Panc1 (cell line): ENCODE measurements at regions not wholly inside any gene's neighbourhood (a gene's known extent, or its start where the extent isn't known, plus 50 kb on each side); places are given as distances from the start of the nearest gene placed in this dataset.

Experiments used
- ATAC-seq: fragments of 200-7000 bp; cut with Tn5 transposase; 2 replicates; pipeline ENCODE4 v1.9.1; 2020; ENCODE audit warnings: mild to moderate bottlenecking, moderate library complexity
- BruUV-seq: library from RNA; stranded (reverse); fragments of 400-500 nt; replicated peaks from 2 replicates; lab custom pipeline; 2021; lab: Mats Ljungman, UMichigan
- CTCF ChIA-PET: fragments of 300-600 bp; sonication (Branson Sonifier 250); formaldehyde crosslinking; loops from one replicate; lab custom pipeline; 2022; ENCODE audit warnings: antibody characterized with exemption; lab: Charles Lee
- POLR2A ChIA-PET: fragments of 300-600 bp; sonication (Branson Sonifier 250); formaldehyde crosslinking; loops from one replicate; lab custom pipeline; 2022; ENCODE audit warnings: antibody characterized with exemption; lab: Charles Lee
- DNase-seq: peaks from one replicate; pipeline ENCODE4 v3.0.0-alpha.2; 2010; ENCODE audit warnings: low read depth, low spot score
- H3K27ac ChIP-seq: 2 replicates; pipeline ENCODE4 v1.5.1; 2011; ENCODE audit warnings: mild to moderate bottlenecking, low read length, inconsistent platforms
- H3K27me3 ChIP-seq: fragments of 200-500 bp; sonication (Bioruptor generic); 2 replicates; pipeline ENCODE4 v1.6.0; 2014; ENCODE audit warnings: low read length, inconsistent platforms; ENCODE audit not compliant: control insufficient read depth, insufficient read depth
- H3K36me3 ChIP-seq: fragments of 200-500 bp; sonication (Bioruptor generic); 2 replicates; pipeline ENCODE4 v1.5.1; 2014; ENCODE audit warnings: inconsistent platforms, mild to moderate bottlenecking, low read length, moderate library complexity; ENCODE audit not compliant: control insufficient read depth, insufficient read depth
- H3K4me1 ChIP-seq: 2 replicates; pipeline ENCODE4 v1.5.1; 2011; ENCODE audit warnings: inconsistent platforms, mild to moderate bottlenecking, low read length, moderate library complexity; ENCODE audit not compliant: control insufficient read depth, insufficient read depth
- H3K4me3 ChIP-seq, 2 experiments: 2 replicates each; pipeline ENCODE4 v1.5.1; 2011 to 2012; ENCODE audit warnings: low read depth in 2 of 2, low read length in 2 of 2, mild to moderate bottlenecking in 2 of 2, inconsistent platforms in 1 of 2, moderate library complexity in 1 of 2
- H3K9me3 ChIP-seq: fragments of 200-500 bp; sonication (Bioruptor generic); 2 replicates; pipeline ENCODE4 v1.5.1; 2014; ENCODE audit warnings: low read depth, mild to moderate bottlenecking, inconsistent platforms, low read length, moderate library complexity; ENCODE audit not compliant: control insufficient read depth, insufficient read depth
- CTCF ChIP-seq: fragments of 450-650 bp; IDR thresholded peaks from 2 replicates; pipeline ENCODE4 v1.5.1; 2017; ENCODE audit warnings: mild to moderate bottlenecking
- POLR2AphosphoS5 ChIP-seq: IDR thresholded peaks from 2 replicates; pipeline ENCODE4 v1.6.1; 2012; ENCODE audit warnings: mild to moderate bottlenecking, low read depth, low read length, moderate library complexity
- REST ChIP-seq, 2 experiments: IDR thresholded peaks; 2 replicates each; pipeline ENCODE4 v1.6.1; 2011 to 2012; ENCODE audit warnings: low read depth in 2 of 2, control low read depth in 1 of 2, low read length in 1 of 2, mild to moderate bottlenecking in 1 of 2, moderate library complexity in 1 of 2; ENCODE audit not compliant: insufficient read depth in 1 of 2
- SIN3A ChIP-seq: IDR thresholded peaks from 2 replicates; pipeline ENCODE4 v1.6.1; 2012; ENCODE audit warnings: low read depth, mild to moderate bottlenecking, low read length, moderate library complexity, borderline replicate concordance; ENCODE audit not compliant: insufficient read depth
- TCF7L2 ChIP-seq: IDR thresholded peaks from 2 replicates; pipeline ENCODE4 v1.6.1; 2011; ENCODE audit warnings: mild to moderate bottlenecking, low read depth, low read length, inconsistent platforms
- in situ Hi-C: cut with HindIII; loops from 2 replicates; pipeline ENCODE4 v1.10.0; 2016; ENCODE audit warnings: low sequenced_read_pairs, low pct_unique_long_range_greater_than_20kb
- intact Hi-C: fragments of 100-400 bp; cut with micrococcal nuclease; formaldehyde crosslinking; loops from one replicate; pipeline ENCODE4 v1.10.0; 2022; ENCODE audit not compliant: unreplicated experiment

DNA sequence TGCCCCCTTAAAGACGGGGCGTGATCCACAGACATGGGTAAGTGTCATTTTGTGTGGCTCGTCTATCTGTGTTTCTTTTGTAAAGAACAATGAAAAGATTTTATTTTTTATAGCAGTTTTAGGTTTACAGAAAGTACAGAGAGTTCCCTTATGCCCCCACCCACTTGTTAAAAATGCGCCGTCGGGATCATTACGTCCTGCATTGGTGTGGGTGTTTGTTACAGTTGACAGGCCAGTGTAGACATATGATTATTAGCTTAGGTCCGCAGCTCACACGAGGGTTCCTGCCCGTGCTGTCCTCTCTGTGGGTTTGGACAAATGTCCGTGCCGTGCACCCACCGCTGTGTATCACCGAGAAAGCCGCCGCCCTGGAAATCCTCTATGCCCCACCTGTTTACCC is 50.5 kb downstream of the RGS12 start:
- Histone ChIP-seq H3K4me1 (no peaks in the 10 kb centered on the region), H3K4me3 (no peak overlapping the region), H3K27me3 (no peaks in the 10 kb centered on the region), H3K9me3 (no peaks in the 10 kb centered on the region), H3K36me3 (no peaks in the 10 kb centered on the region), H3K27ac (no peak overlapping the region)
- ATAC-seq (no peak), DNase-seq (no peak)
- intact Hi-C loops, result no loop called here
- no TSS peak for BruUV-seq
- ChIA-PET CTCF (interaction anchor here (0.6 kb wide), 1 partner anchor 273 kb away, joined by 6 read pairs; no protein-coding TSS in a partner anchor), POLR2A (no interaction called here)
- in situ Hi-C loops, result no loop called here
- TF ChIP-seq REST (IDR thresholded peaks at IDR 0.05; ENCODE audit: insufficient read depth in 1 of 2, low read depth in 2 of 2, low read length in 1 of 2) (no peak), SIN3A (no peak), POLR2AphosphoS5 (no peak), CTCF (no peak), TCF7L2 (no peak)

GRCh38 chr4:3344104-3344503 is 51.3 kb downstream of the RGS12 start:
- Histone ChIP-seq H3K27ac (no peak overlapping the region), H3K4me1 (no peaks in the 10 kb centered on the region), H3K4me3 (no peak overlapping the region), H3K36me3 (no peaks in the 10 kb centered on the region), H3K9me3 (no peaks in the 10 kb centered on the region), H3K27me3 (no peaks in the 10 kb centered on the region)
- ChIA-PET POLR2A (no interaction called here), CTCF (no interaction called here)
- intact Hi-C loops (no loop called here), in situ Hi-C loops (no loop called here)
- ATAC-seq (no peak), DNase-seq (no peak)
- no TSS peak for BruUV-seq
- no peak for TF ChIP-seq REST (IDR thresholded peaks at IDR 0.05; ENCODE audit: insufficient read depth in 1 of 2, low read depth in 2 of 2, low read length in 1 of 2)
- TF ChIP-seq TCF7L2, result no peak
- TF ChIP-seq POLR2AphosphoS5, result no peak
- no peak for TF ChIP-seq CTCF
- TF ChIP-seq SIN3A, result no peak
